ENCODE measurements at regions not wholly inside any gene's neighbourhood (a gene's known extent, or its start where the extent isn't known, plus 50 kb on each side); places are given as distances from the start of the nearest gene placed in this dataset.

DNA sequence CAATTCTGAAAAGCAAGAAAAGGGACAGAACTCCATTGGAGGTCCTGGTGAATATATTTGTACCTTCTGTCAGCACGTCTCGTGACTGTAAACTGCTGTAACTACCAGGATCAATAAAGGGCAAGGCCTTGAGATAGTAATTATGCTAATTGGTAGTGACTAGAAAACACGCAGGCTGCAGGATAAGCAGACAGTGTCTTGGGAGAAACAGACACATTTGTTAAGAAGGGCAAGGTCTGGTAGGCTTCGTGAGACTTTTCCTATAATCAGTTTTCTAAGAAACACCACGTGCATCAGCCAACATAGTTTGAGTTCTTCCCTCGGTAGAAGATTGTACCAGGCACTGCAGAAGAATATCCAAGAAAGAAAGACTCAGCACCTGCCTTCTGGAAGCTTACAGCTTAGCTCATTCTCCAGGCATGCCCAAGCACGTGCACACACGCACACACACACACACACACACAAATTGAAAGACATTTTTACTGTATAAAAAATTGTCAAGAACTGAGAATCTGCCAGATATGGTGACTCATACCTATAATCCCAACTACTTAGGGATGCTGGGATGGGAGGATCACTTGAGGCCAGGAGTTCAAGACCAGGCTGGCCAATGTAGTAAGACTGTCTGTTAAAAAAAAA lies 167.0 kb upstream of the SASH1 start:
- Histone ChIP-seq H3K27ac (ENCODE audit: low read length) (no peak overlapping the region), H3K4me3 (ENCODE audit: low read length) (no peak overlapping the region), H3K27me3 (ENCODE audit: control insufficient read depth, insufficient read depth, low read length) (no peaks in the 10 kb centered on the region), H3K36me3 (ENCODE audit: control insufficient read depth, insufficient read depth, low read length) (no peaks in the 10 kb centered on the region), H3K4me1 (ENCODE audit: control insufficient read depth, insufficient read depth, low read length) (no peaks in the 10 kb centered on the region), H3K9me3 (ENCODE audit: control insufficient read depth, insufficient read depth, low read length) (no peaks in the 10 kb centered on the region)
- no peak for DNase-seq
- H3K27ac Mint-ChIP-seq, result no peak overlapping the region
- H3K36me3 Mint-ChIP-seq, result no peaks in the 10 kb centered on the region
- TF ChIP-seq, protein P1, sequence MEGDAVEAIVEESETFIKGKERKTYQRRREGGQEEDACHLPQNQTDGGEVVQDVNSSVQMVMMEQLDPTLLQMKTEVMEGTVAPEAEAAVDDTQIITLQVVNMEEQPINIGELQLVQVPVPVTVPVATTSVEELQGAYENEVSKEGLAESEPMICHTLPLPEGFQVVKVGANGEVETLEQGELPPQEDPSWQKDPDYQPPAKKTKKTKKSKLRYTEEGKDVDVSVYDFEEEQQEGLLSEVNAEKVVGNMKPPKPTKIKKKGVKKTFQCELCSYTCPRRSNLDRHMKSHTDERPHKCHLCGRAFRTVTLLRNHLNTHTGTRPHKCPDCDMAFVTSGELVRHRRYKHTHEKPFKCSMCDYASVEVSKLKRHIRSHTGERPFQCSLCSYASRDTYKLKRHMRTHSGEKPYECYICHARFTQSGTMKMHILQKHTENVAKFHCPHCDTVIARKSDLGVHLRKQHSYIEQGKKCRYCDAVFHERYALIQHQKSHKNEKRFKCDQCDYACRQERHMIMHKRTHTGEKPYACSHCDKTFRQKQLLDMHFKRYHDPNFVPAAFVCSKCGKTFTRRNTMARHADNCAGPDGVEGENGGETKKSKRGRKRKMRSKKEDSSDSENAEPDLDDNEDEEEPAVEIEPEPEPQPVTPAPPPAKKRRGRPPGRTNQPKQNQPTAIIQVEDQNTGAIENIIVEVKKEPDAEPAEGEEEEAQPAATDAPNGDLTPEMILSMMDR (IDR thresholded peaks at IDR 0.05), result no peak
- ATAC-seq, result no peak
- no peaks in the 10 kb centered on the region for H3K4me1 Mint-ChIP-seq
- no peaks in the 10 kb centered on the region for H3K9me3 Mint-ChIP-seq
- no peaks in the 10 kb centered on the region for H3K27me3 Mint-ChIP-seq (ENCODE audit: low read depth in 2 of 2)
- intact Hi-C loops (cut with micrococcal nuclease), result no loop called here
- WGBS (ENCODE audit: insufficient coverage), result 81% methylated on average over 7 of the region's 8 CpGs
- no peak overlapping the region for H3K4me3 Mint-ChIP-seq

DNA sequence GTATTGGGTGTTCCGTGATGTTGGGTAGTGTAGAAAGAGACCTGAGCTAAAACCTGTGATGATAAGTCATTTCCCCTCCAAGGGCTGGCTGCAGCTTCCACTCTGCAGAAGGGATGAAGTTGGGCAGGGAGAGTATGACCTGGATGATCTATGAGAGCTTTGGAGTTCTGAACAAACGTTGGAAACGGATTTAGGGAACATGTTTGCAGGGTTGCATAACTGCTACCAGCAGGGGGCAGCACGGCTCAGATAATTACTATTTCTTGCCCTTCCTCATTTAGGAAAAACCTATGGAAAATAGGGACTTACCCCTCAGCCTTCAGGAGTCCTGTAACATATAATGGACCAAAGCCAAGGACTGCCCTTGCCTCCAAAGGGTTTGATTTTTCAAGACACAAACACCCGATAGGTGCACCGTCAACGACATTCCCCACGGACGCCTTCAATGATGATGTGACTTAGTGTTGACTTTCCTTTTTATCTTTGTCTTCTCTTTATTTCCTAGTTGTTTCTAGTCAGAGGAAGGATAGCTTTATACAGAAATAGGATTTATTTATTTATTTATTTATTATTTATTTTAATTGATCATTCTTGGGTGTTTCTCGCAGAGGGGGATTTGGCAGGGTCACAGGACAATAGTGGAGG lies 164.9 kb upstream of the SASH1 start:
- Mint-ChIP-seq H3K9me3 (no peaks in the 10 kb centered on the region), H3K27ac (no peak overlapping the region), H3K36me3 (no peaks in the 10 kb centered on the region), H3K27me3 (ENCODE audit: low read depth in 2 of 2) (peaks cover 0 to 4% of the 10 kb centered on the region in 2 donors), H3K4me3 (no peak overlapping the region), H3K4me1 (no peaks in the 10 kb centered on the region)
- TF ChIP-seq, protein P1 (IDR thresholded peaks at IDR 0.05), result peak; percentile 33
- Histone ChIP-seq H3K9me3 (ENCODE audit: control insufficient read depth, insufficient read depth, low read length) (no peaks in the 10 kb centered on the region), H3K27me3 (ENCODE audit: control insufficient read depth, insufficient read depth, low read length) (no peaks in the 10 kb centered on the region), H3K36me3 (ENCODE audit: control insufficient read depth, insufficient read depth, low read length) (no peaks in the 10 kb centered on the region), H3K4me1 (ENCODE audit: control insufficient read depth, insufficient read depth, low read length) (no peaks in the 10 kb centered on the region), H3K27ac (ENCODE audit: low read length) (no peak overlapping the region), H3K4me3 (ENCODE audit: low read length) (no peak overlapping the region)
- ATAC-seq (no peak), DNase-seq (peak in 1 of 2 donors; percentile 48)
- WGBS (ENCODE audit: insufficient coverage), result 76% methylated on average over 9 of the region's 10 CpGs
- intact Hi-C loops (cut with micrococcal nuclease), result no loop called here

DNA sequence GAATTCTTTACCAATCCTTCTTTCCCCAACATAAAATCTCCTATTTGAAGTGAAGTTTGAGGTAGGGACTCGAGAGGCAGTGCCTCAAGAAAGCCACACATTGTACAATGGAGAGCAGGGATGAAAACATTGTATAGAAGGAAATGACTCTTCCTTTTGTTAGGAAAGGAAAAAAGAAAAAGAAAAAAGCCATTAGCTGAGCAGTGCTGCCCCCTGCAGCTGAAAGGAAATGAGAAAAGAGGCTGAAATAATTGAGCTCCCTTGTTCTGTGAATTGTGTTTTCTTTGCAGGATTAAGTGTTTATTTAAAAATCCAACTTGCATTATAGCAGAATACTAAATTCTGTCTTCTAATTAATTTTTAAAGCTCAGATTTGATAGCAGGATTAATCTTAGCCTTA lies 162.9 kb upstream of the SASH1 start:
- Histone ChIP-seq H3K4me3 (ENCODE audit: low read length) (no peak overlapping the region), H3K4me1 (ENCODE audit: control insufficient read depth, insufficient read depth, low read length) (no peaks in the 10 kb centered on the region), H3K27ac (ENCODE audit: low read length) (no peak overlapping the region), H3K9me3 (ENCODE audit: control insufficient read depth, insufficient read depth, low read length) (no peaks in the 10 kb centered on the region), H3K27me3 (ENCODE audit: control insufficient read depth, insufficient read depth, low read length) (no peaks in the 10 kb centered on the region), H3K36me3 (ENCODE audit: control insufficient read depth, insufficient read depth, low read length) (no peaks in the 10 kb centered on the region)
- no peak overlapping the region for H3K4me3 Mint-ChIP-seq
- H3K4me1 Mint-ChIP-seq, result no peaks in the 10 kb centered on the region
- DNase-seq (no peak), ATAC-seq (no peak)
- peaks cover 0 to 4% of the 10 kb centered on the region in 2 donors for H3K27me3 Mint-ChIP-seq (ENCODE audit: low read depth in 2 of 2)
- no peaks in the 10 kb centered on the region for H3K36me3 Mint-ChIP-seq
- intact Hi-C loops (cut with micrococcal nuclease), result no loop called here
- TF ChIP-seq, protein P1 (IDR thresholded peaks at IDR 0.05), result no peak
- no peak overlapping the region for H3K27ac Mint-ChIP-seq
- H3K9me3 Mint-ChIP-seq, result no peaks in the 10 kb centered on the region
- 73% methylated on average over 1 of the region's 1 CpG for WGBS (ENCODE audit: insufficient coverage)

DNA sequence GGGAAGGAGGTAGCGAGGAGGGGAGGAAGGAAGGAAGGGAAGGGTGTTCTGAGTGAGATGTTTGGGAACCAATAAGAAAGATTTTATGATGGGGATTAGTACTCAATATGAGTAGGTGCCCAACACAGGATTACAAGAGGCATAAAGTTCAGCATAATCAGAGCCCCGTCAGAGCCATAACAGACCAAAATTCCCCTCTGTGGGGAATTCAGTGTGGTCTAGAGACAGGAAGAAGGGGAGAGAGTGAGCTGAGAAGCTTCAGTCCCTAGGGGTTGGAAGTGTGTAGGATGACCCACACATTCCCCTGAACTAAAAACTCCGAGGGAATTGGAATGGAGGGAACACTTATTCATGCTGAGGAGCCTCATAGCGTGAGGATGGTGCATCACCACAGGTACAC lies 160.3 kb upstream of the SASH1 start:
- Mint-ChIP-seq H3K4me1 (no peaks in the 10 kb centered on the region), H3K36me3 (no peaks in the 10 kb centered on the region), H3K27me3 (ENCODE audit: low read depth in 2 of 2) (peaks cover 0 to 4% of the 10 kb centered on the region in 2 donors), H3K27ac (no peak overlapping the region), H3K9me3 (no peaks in the 10 kb centered on the region), H3K4me3 (no peak overlapping the region)
- TF ChIP-seq, protein P1 (IDR thresholded peaks at IDR 0.05), result no peak
- Histone ChIP-seq H3K27ac (ENCODE audit: low read length) (no peak overlapping the region), H3K4me1 (ENCODE audit: control insufficient read depth, insufficient read depth, low read length) (no peaks in the 10 kb centered on the region), H3K36me3 (ENCODE audit: control insufficient read depth, insufficient read depth, low read length) (no peaks in the 10 kb centered on the region), H3K27me3 (ENCODE audit: control insufficient read depth, insufficient read depth, low read length) (no peaks in the 10 kb centered on the region), H3K4me3 (ENCODE audit: low read length) (no peak overlapping the region), H3K9me3 (ENCODE audit: control insufficient read depth, insufficient read depth, low read length) (no peaks in the 10 kb centered on the region)
- DNase-seq (no peak), ATAC-seq (no peak)
- 80% methylated on average over 4 of the region's 4 CpGs for WGBS (ENCODE audit: insufficient coverage)
- intact Hi-C loops (cut with micrococcal nuclease), result no loop called here
